ENCODE measurements at regions not wholly inside any gene's neighbourhood (a gene's known extent, or its start where the extent isn't known, plus 50 kb on each side); places are given as distances from the start of the nearest gene placed in this dataset.
"Not testable (repeated sequence)": the region's sequence is repeated elsewhere in the genome, so short reads cannot be mapped to it uniquely, and the experiment has no call there.

GRCh38 chr1:166766942-166767341 lies 72.3 kb upstream of the POGK start:
- ChIA-PET CTCF (no interaction called here), POLR2A (no interaction called here)
- TF ChIP-seq, protein P1, sequence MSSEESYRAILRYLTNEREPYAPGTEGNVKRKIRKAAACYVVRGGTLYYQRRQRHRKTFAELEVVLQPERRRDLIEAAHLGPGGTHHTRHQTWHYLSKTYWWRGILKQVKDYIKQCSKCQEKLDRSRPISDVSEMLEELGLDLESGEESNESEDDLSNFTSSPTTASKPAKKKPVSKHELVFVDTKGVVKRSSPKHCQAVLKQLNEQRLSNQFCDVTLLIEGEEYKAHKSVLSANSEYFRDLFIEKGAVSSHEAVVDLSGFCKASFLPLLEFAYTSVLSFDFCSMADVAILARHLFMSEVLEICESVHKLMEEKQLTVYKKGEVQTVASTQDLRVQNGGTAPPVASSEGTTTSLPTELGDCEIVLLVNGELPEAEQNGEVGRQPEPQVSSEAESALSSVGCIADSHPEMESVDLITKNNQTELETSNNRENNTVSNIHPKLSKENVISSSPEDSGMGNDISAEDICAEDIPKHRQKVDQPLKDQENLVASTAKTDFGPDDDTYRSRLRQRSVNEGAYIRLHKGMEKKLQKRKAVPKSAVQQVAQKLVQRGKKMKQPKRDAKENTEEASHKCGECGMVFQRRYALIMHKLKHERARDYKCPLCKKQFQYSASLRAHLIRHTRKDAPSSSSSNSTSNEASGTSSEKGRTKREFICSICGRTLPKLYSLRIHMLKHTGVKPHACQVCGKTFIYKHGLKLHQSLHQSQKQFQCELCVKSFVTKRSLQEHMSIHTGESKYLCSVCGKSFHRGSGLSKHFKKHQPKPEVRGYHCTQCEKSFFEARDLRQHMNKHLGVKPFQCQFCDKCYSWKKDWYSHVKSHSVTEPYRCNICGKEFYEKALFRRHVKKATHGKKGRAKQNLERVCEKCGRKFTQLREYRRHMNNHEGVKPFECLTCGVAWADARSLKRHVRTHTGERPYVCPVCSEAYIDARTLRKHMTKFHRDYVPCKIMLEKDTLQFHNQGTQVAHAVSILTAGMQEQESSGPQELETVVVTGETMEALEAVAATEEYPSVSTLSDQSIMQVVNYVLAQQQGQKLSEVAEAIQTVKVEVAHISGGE (tag by site-specific recombination; conservative IDR thresholded peaks at IDR 0.05; ENCODE audit: low read depth): no peak
- TF ChIP-seq, protein P2, sequence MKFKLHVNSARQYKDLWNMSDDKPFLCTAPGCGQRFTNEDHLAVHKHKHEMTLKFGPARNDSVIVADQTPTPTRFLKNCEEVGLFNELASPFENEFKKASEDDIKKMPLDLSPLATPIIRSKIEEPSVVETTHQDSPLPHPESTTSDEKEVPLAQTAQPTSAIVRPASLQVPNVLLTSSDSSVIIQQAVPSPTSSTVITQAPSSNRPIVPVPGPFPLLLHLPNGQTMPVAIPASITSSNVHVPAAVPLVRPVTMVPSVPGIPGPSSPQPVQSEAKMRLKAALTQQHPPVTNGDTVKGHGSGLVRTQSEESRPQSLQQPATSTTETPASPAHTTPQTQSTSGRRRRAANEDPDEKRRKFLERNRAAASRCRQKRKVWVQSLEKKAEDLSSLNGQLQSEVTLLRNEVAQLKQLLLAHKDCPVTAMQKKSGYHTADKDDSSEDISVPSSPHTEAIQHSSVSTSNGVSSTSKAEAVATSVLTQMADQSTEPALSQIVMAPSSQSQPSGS (tag by site-specific recombination; IDR thresholded peaks at IDR 0.05; ENCODE audit: low read depth): peak; percentile 61
- no peaks in the 10 kb centered on the region for H3K4me1 ChIP-seq (ENCODE audit: control insufficient read depth, insufficient read depth, low read length)
- no peak overlapping the region for H3K27ac ChIP-seq (ENCODE audit: extremely low read depth, low read depth, low read length)
- H3K4me3 ChIP-seq (ENCODE audit: low read depth, low read length): no peak overlapping the region
- no peaks in the 10 kb centered on the region for H3K9me3 ChIP-seq (ENCODE audit: control insufficient read depth, insufficient read depth, low read depth, low read length)
- no peaks in the 10 kb centered on the region for H3K36me3 ChIP-seq (ENCODE audit: control insufficient read depth in 2 of 2, insufficient read depth in 1 of 2, low read length in 2 of 2)

DNA sequence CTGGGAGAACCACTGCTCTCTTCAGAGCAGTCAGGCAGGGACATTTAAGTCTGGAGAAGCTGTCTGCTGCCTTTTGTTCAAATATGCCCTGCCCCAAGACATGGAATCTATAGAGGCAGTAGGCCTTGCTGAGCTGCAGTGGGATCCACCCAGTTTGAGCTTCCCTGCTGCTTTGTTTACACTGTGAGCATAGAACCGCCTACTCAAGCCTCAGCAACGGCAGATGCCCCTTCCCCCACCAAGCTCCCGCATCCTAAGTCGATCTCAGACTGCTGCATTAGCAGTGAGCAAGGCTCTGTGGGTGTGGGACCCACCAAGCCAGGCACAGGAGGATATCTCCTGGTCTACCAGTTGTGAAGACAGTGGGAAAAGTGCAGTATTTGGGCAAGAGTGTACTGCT lies 54.6 kb upstream of the POGK start:
- peak; percentile 52 for TF ChIP-seq ZFHX2 (tag by site-specific recombination; conservative IDR thresholded peaks at IDR 0.05)
- H3K4me1 ChIP-seq (ENCODE audit: control insufficient read depth, insufficient read depth, low read length); POLR2A ChIA-PET; H3K36me3 ChIP-seq (ENCODE audit: control insufficient read depth in 2 of 2, insufficient read depth in 1 of 2, low read length in 2 of 2); H3K27ac ChIP-seq (ENCODE audit: extremely low read depth, low read depth, low read length); H3K9me3 ChIP-seq (ENCODE audit: control insufficient read depth, insufficient read depth, low read depth, low read length); H3K4me3 ChIP-seq (ENCODE audit: low read depth, low read length): not testable (repeated sequence)
- CTCF ChIA-PET: interaction anchor here (1.1 to 1.8 kb wide), 2 partner anchors 274 to 275 kb away, joined by 3 read pairs; no protein-coding TSS in a partner anchor

GRCh38 chr1:166785987-166786386 lies 53.3 kb upstream of the POGK start:
- CTCF ChIA-PET: interaction anchor here (0.6 to 1.1 kb wide), 2 partner anchors 85 to 958 kb away, joined by 3 to 4 read pairs; no protein-coding TSS in a partner anchor
- no peak for TF ChIP-seq ZNF571 (tag by site-specific recombination; IDR thresholded peaks at IDR 0.05)
- no peak for TF ChIP-seq ZNF37A (tag by site-specific recombination; IDR thresholded peaks at IDR 0.05)
- no peak for TF ChIP-seq ZNF626 (tag by site-specific recombination; IDR thresholded peaks at IDR 0.05)
- TF ChIP-seq YY1 (tag by site-specific recombination; IDR thresholded peaks at IDR 0.05): no peak
- no peak for TF ChIP-seq ZNF274 (IDR thresholded peaks at IDR 0.05; ENCODE audit: low read length)
- no peak for TF ChIP-seq ZNF274 (tag by site-specific recombination; IDR thresholded peaks at IDR 0.05; ENCODE audit: borderline replicate concordance)
- Histone ChIP-seq H3K36me3 (ENCODE audit: control insufficient read depth in 2 of 2, insufficient read depth in 1 of 2, low read length in 2 of 2) (no peaks in the 10 kb centered on the region), H3K4me3 (ENCODE audit: low read depth, low read length) (no peak overlapping the region), H3K4me1 (ENCODE audit: control insufficient read depth, insufficient read depth, low read length) (no peaks in the 10 kb centered on the region), H3K27ac (ENCODE audit: extremely low read depth, low read depth, low read length) (no peak overlapping the region), H3K9me3 (ENCODE audit: control insufficient read depth, insufficient read depth, low read depth, low read length) (no peaks in the 10 kb centered on the region)
- POLR2A ChIA-PET: no interaction called here

- H3K4me3 ChIP-seq (ENCODE audit: low read depth, low read length): no peak overlapping the region
- POLR2A ChIA-PET: no interaction called here
- no peaks in the 10 kb centered on the region for H3K4me1 ChIP-seq (ENCODE audit: control insufficient read depth, insufficient read depth, low read length)
- no peaks in the 10 kb centered on the region for H3K36me3 ChIP-seq (ENCODE audit: control insufficient read depth in 2 of 2, insufficient read depth in 1 of 2, low read length in 2 of 2)
- CTCF ChIA-PET: no interaction called here
- H3K9me3 ChIP-seq (ENCODE audit: control insufficient read depth, insufficient read depth, low read depth, low read length): no peaks in the 10 kb centered on the region
- no peak overlapping the region for H3K27ac ChIP-seq (ENCODE audit: extremely low read depth, low read depth, low read length)
- TF ChIP-seq ZSCAN30 (tag by site-specific recombination; IDR thresholded peaks at IDR 0.05) (no peak), ZNF548 (tag by site-specific recombination; IDR thresholded peaks at IDR 0.05) (no peak), YY2 (tag by site-specific recombination; IDR thresholded peaks at IDR 0.05) (no peak), SETDB1 (IDR thresholded peaks at IDR 0.05; ENCODE audit: insufficient read length, low read length) (no peak), ZNF529 (tag by site-specific recombination; IDR thresholded peaks at IDR 0.05; ENCODE audit: insufficient replicate concordance) (no peak), KLF9 (tag by site-specific recombination; IDR thresholded peaks at IDR 0.05; ENCODE audit: low read depth) (no peak)
- TF ChIP-seq, protein P3, sequence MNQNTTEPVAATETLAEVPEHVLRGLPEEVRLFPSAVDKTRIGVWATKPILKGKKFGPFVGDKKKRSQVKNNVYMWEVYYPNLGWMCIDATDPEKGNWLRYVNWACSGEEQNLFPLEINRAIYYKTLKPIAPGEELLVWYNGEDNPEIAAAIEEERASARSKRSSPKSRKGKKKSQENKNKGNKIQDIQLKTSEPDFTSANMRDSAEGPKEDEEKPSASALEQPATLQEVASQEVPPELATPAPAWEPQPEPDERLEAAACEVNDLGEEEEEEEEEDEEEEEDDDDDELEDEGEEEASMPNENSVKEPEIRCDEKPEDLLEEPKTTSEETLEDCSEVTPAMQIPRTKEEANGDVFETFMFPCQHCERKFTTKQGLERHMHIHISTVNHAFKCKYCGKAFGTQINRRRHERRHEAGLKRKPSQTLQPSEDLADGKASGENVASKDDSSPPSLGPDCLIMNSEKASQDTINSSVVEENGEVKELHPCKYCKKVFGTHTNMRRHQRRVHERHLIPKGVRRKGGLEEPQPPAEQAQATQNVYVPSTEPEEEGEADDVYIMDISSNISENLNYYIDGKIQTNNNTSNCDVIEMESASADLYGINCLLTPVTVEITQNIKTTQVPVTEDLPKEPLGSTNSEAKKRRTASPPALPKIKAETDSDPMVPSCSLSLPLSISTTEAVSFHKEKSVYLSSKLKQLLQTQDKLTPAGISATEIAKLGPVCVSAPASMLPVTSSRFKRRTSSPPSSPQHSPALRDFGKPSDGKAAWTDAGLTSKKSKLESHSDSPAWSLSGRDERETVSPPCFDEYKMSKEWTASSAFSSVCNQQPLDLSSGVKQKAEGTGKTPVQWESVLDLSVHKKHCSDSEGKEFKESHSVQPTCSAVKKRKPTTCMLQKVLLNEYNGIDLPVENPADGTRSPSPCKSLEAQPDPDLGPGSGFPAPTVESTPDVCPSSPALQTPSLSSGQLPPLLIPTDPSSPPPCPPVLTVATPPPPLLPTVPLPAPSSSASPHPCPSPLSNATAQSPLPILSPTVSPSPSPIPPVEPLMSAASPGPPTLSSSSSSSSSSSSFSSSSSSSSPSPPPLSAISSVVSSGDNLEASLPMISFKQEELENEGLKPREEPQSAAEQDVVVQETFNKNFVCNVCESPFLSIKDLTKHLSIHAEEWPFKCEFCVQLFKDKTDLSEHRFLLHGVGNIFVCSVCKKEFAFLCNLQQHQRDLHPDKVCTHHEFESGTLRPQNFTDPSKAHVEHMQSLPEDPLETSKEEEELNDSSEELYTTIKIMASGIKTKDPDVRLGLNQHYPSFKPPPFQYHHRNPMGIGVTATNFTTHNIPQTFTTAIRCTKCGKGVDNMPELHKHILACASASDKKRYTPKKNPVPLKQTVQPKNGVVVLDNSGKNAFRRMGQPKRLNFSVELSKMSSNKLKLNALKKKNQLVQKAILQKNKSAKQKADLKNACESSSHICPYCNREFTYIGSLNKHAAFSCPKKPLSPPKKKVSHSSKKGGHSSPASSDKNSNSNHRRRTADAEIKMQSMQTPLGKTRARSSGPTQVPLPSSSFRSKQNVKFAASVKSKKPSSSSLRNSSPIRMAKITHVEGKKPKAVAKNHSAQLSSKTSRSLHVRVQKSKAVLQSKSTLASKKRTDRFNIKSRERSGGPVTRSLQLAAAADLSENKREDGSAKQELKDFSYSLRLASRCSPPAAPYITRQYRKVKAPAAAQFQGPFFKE (tag by site-specific recombination; IDR thresholded peaks at IDR 0.05; ENCODE audit: borderline replicate concordance): no peak
- TF ChIP-seq, protein P4, sequence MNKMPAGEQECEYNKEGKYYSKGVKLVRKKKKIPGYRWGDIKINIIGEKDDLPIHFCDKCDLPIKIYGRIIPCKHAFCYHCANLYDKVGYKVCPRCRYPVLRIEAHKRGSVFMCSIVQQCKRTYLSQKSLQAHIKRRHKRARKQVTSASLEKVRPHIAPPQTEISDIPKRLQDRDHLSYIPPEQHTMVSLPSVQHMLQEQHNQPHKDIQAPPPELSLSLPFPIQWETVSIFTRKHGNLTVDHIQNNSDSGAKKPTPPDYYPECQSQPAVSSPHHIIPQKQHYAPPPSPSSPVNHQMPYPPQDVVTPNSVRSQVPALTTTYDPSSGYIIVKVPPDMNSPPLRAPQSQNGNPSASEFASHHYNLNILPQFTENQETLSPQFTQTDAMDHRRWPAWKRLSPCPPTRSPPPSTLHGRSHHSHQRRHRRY (tag by site-specific recombination; IDR thresholded peaks at IDR 0.05): no peak
Measured at GRCh38 chr1:166789286-166789685, 50.0 kb upstream of the POGK start.
